ENCODE measurements at regions not wholly inside any gene's neighbourhood (a gene's known extent, or its start where the extent isn't known, plus 50 kb on each side); places are given as distances from the start of the nearest gene placed in this dataset.
A peak's percentile ranks its signal among the peaks of the same experiment; 100 is the strongest.

- no peak overlapping the region for H3K9ac ChIP-seq (ENCODE audit: low read length in 3 of 3)
- no peaks in the 10 kb centered on the region for H3K4me1 ChIP-seq (ENCODE audit: control insufficient read depth in 2 of 3, insufficient read depth in 2 of 3, low read depth in 1 of 3, low read length in 3 of 3)
- intact Hi-C loops (cut with DNase I) = no loop called here
- H3K36me3 ChIP-seq (ENCODE audit: control insufficient read depth in 2 of 3, insufficient read depth in 3 of 3, low read length in 3 of 3) = no peaks in the 10 kb centered on the region
- H3K9me3 ChIP-seq (ENCODE audit: control insufficient read depth in 2 of 3, insufficient read depth in 1 of 3, low read length in 3 of 3) = peaks cover 0 to 5% (median 0%) of the 10 kb centered on the region in 3 donors
- no peak for FAIRE-seq
- DNase-seq = no peak
- H3K27ac ChIP-seq (ENCODE audit: low read depth in 2 of 2, low read length in 2 of 2) = no peak overlapping the region
- no peaks in the 10 kb centered on the region for H3K27me3 ChIP-seq (ENCODE audit: control insufficient read depth, insufficient read depth, low read length)
- TF ChIP-seq CTCF (IDR thresholded peaks at IDR 0.05; ENCODE audit: borderline replicate concordance, extremely low read depth, insufficient read depth) = no peak
- no peak overlapping the region for H3K4me3 ChIP-seq (ENCODE audit: low read length in 3 of 3)
Observed at GRCh38 chr6:166050559-166050958, 117.1 kb downstream of the TBXT start.

- Histone ChIP-seq H3K4me3 (ENCODE audit: low read length in 3 of 3) (no peak overlapping the region), H3K4me1 (ENCODE audit: control insufficient read depth in 2 of 3, insufficient read depth in 2 of 3, low read depth in 1 of 3, low read length in 3 of 3) (no peaks in the 10 kb centered on the region), H3K36me3 (ENCODE audit: control insufficient read depth in 2 of 3, insufficient read depth in 3 of 3, low read length in 3 of 3) (no peaks in the 10 kb centered on the region), H3K27ac (ENCODE audit: low read depth in 2 of 2, low read length in 2 of 2) (no peak overlapping the region), H3K27me3 (ENCODE audit: control insufficient read depth, insufficient read depth, low read length) (no peaks in the 10 kb centered on the region), H3K9me3 (ENCODE audit: control insufficient read depth in 2 of 3, insufficient read depth in 1 of 3, low read length in 3 of 3) (peaks cover 0 to 1% (median 0%) of the 10 kb centered on the region in 3 donors), H3K9ac (ENCODE audit: low read length in 3 of 3) (no peak overlapping the region)
- DNase-seq (no peak), FAIRE-seq (no peak)
- TF ChIP-seq CTCF (IDR thresholded peaks at IDR 0.05; ENCODE audit: borderline replicate concordance, extremely low read depth, insufficient read depth) = no peak
- intact Hi-C loops (cut with DNase I) = no loop called here
Observed at GRCh38 chr6:166046982-166047381, 120.7 kb downstream of the TBXT start.

GRCh38 chr6:166046226-166046625 is 121.4 kb downstream of the TBXT start:
- DNase-seq (no peak), FAIRE-seq (no peak)
- Histone ChIP-seq H3K4me1 (ENCODE audit: control insufficient read depth in 2 of 3, insufficient read depth in 2 of 3, low read depth in 1 of 3, low read length in 3 of 3) (no peaks in the 10 kb centered on the region), H3K4me3 (ENCODE audit: low read length in 3 of 3) (no peak overlapping the region), H3K9me3 (ENCODE audit: control insufficient read depth in 2 of 3, insufficient read depth in 1 of 3, low read length in 3 of 3) (no peaks in the 10 kb centered on the region), H3K27me3 (ENCODE audit: control insufficient read depth, insufficient read depth, low read length) (no peaks in the 10 kb centered on the region), H3K27ac (ENCODE audit: low read depth in 2 of 2, low read length in 2 of 2) (no peak overlapping the region), H3K36me3 (ENCODE audit: control insufficient read depth in 2 of 3, insufficient read depth in 3 of 3, low read length in 3 of 3) (no peaks in the 10 kb centered on the region), H3K9ac (ENCODE audit: low read length in 3 of 3) (no peak overlapping the region)
- intact Hi-C loops (cut with DNase I) = no loop called here
- no peak for TF ChIP-seq CTCF (IDR thresholded peaks at IDR 0.05; ENCODE audit: borderline replicate concordance, extremely low read depth, insufficient read depth)

- no peaks in the 10 kb centered on the region for H3K27me3 ChIP-seq (ENCODE audit: control insufficient read depth, insufficient read depth, low read length)
- no peaks in the 10 kb centered on the region for H3K4me1 ChIP-seq (ENCODE audit: control insufficient read depth in 2 of 3, insufficient read depth in 2 of 3, low read depth in 1 of 3, low read length in 3 of 3)
- no peaks in the 10 kb centered on the region for H3K9me3 ChIP-seq (ENCODE audit: control insufficient read depth in 2 of 3, insufficient read depth in 1 of 3, low read length in 3 of 3)
- no peaks in the 10 kb centered on the region for H3K36me3 ChIP-seq (ENCODE audit: control insufficient read depth in 2 of 3, insufficient read depth in 3 of 3, low read length in 3 of 3)
- H3K9ac ChIP-seq (ENCODE audit: low read length in 3 of 3) = no peak overlapping the region
- no peak overlapping the region for H3K4me3 ChIP-seq (ENCODE audit: low read length in 3 of 3)
- peak in 3 of 5 donors; percentile 24 to 76 (median 62) for DNase-seq
- TF ChIP-seq CTCF (IDR thresholded peaks at IDR 0.05; ENCODE audit: borderline replicate concordance, extremely low read depth, insufficient read depth) = no peak
- H3K27ac ChIP-seq (ENCODE audit: low read depth in 2 of 2, low read length in 2 of 2) = no peak overlapping the region
- no peak for FAIRE-seq
- intact Hi-C loops (cut with DNase I) = no loop called here
Observed at GRCh38 chr6:166045860-166046200, 121.8 kb downstream of the TBXT start.

Data from kidney (tissue), 13 donors.